HepG2 (cell line): ENCODE measurements at regions not wholly inside any gene's neighbourhood (a gene's known extent, or its start where the extent isn't known, plus 50 kb on each side); places are given as distances from the start of the nearest gene placed in this dataset.

Experiments used
- ATAC-seq: fragments of 200-7000 bp; cut with Tn5 transposase; 3 replicates; pipeline ENCODE4 v1.9.1; 2020; ENCODE audit warnings: mild to moderate bottlenecking, moderate library complexity
- BruUV-seq: library from RNA; stranded (reverse); fragments of 400-500 nt; replicated peaks from 2 replicates; lab custom pipeline; 2021; lab: Mats Ljungman, UMichigan
- CTCF ChIA-PET: fragments of 300-600 bp; formaldehyde crosslinking; extraction: SDS; loops from one replicate; lab custom pipeline; 2021; ENCODE audit warnings: low total read pairs, inconsistent platforms, low intra/inter-chr PET ratio; lab: Yijun Ruan, JAX
- POLR2A ChIA-PET: fragments of 350-600 bp; sonication (Branson Sonifier 250); formaldehyde crosslinking; loops from one replicate; lab custom pipeline; 2020; ENCODE audit warnings: antibody characterized with exemption, inconsistent platforms; lab: Yijun Ruan, JAX
- DNase-seq: peaks from one replicate; pipeline ENCODE4 v3.0.0-alpha.2; 2015; ENCODE audit warnings: low spot score
- FAIRE-seq: peaks from 3 replicates; lab custom pipeline; 2011; peaks lifted over from hg19 to GRCh38; lab: Jason Lieb, UNC
- H2AFZ ChIP-seq: one replicate; pipeline ENCODE4 v1.6.1; 2011; ENCODE audit warnings: low read length, inconsistent platforms
- H3K27ac ChIP-seq: fragments of 300-600 bp; 3 replicates; pipeline ENCODE4 v1.8.0; 2011; ENCODE audit warnings: mixed run types, mild to moderate bottlenecking, mixed read lengths, low read length, inconsistent platforms; ENCODE audit not compliant: insufficient read depth; ENCODE audit errors: extremely low read length
- H3K27me3 ChIP-seq, 2 experiments: fragments of 200-600 bp in 1 of 2; 2 replicates in 1 of 2; 3 replicates in 1 of 2; pipeline versions ENCODE4 v1.6.0 to v1.8.0; 2011; ENCODE audit warnings: low read length in 2 of 2, mild to moderate bottlenecking in 2 of 2, moderate library complexity in 2 of 2, inconsistent platforms in 1 of 2; ENCODE audit not compliant: insufficient read depth in 2 of 2, control insufficient read depth in 1 of 2
- H3K36me3 ChIP-seq, 2 experiments: fragments of 200-600 bp in 1 of 2; replicated peaks in 1 of 2; 2 replicates in 1 of 2; 3 replicates in 1 of 2; pipeline versions ENCODE4 v1.5.1 to v1.8.0; 2011; ENCODE audit warnings: low read length in 2 of 2, inconsistent platforms in 1 of 2; ENCODE audit not compliant: insufficient read depth in 2 of 2, control insufficient read depth in 1 of 2
- H3K4me1 ChIP-seq: 2 replicates; pipeline ENCODE4 v1.5.1; 2012; ENCODE audit warnings: low read length, inconsistent platforms; ENCODE audit not compliant: insufficient read depth
- H3K4me2 ChIP-seq: 2 replicates; pipeline ENCODE4 v1.6.0; 2011; ENCODE audit warnings: low read depth, low read length, inconsistent platforms
- H3K4me3 ChIP-seq, 3 experiments: fragments of 200-600 bp in 1 of 3; sonication (generic), shearing (Covaris generic) in 1 of 3; replicated peaks in 1 of 3; 2 replicates each; pipeline ENCODE4 v1.5.1; 2011 to 2016; ENCODE audit warnings: low read length in 3 of 3, inconsistent platforms in 2 of 3, low read depth in 2 of 3, mild to moderate bottlenecking in 2 of 3, control low read depth in 1 of 3, mixed read lengths in 1 of 3; ENCODE audit not compliant: insufficient read depth in 1 of 3
- H3K79me2 ChIP-seq: one replicate; pipeline ENCODE4 v1.6.1; 2011; ENCODE audit warnings: low read length, inconsistent platforms; ENCODE audit not compliant: insufficient read depth
- H3K9ac ChIP-seq: 2 replicates; pipeline ENCODE4 v1.6.0; 2011; ENCODE audit warnings: mild to moderate bottlenecking, low read depth, low read length, inconsistent platforms; ENCODE audit not compliant: insufficient read depth
- H3K9me3 ChIP-seq: 2 replicates; pipeline ENCODE4 v1.5.1; 2012; ENCODE audit warnings: mild to moderate bottlenecking, low read length
- H4K20me1 ChIP-seq: 2 replicates; pipeline ENCODE4 v1.6.0; 2011; ENCODE audit warnings: inconsistent platforms, mild to moderate bottlenecking, low read length, moderate library complexity; ENCODE audit not compliant: insufficient read depth
- AHDC1 ChIP-seq: sonication (generic); formaldehyde crosslinking; IDR thresholded peaks from 2 replicates; pipeline ENCODE4 v1.5.1; 2020; ENCODE audit warnings: mild to moderate bottlenecking, missing genetic modification reagents, borderline replicate concordance
- CEBPB ChIP-seq: IDR thresholded peaks from 2 replicates; pipeline ENCODE4 v1.6.1; 2011; ENCODE audit warnings: low read depth, low read length, improper control_type of control experiment, borderline replicate concordance
- ERF ChIP-seq: IDR thresholded peaks from 2 replicates; pipeline ENCODE4 v1.6.1; 2018; ENCODE audit warnings: missing biosample characterization, missing genetic modification reagents
- MTF2 ChIP-seq: sonication (generic); formaldehyde crosslinking; IDR thresholded peaks from 2 replicates; pipeline ENCODE4 v1.5.0; 2020; ENCODE audit warnings: missing genetic modification reagents, borderline replicate concordance
- NONO ChIP-seq, 2 experiments: fragments of 450-650 bp in 1 of 2; sonication (generic) in 1 of 2; formaldehyde crosslinking in 1 of 2; IDR thresholded peaks in 1 of 2; conservative IDR thresholded peaks in 1 of 2; 2 replicates each; pipeline versions ENCODE4 v1.6.1 to v1.8.0; 2017 to 2022; ENCODE audit warnings: mild to moderate bottlenecking in 1 of 2, missing genetic modification reagents in 1 of 2, moderate library complexity in 1 of 2
- TRIM24 ChIP-seq: sonication (generic); formaldehyde crosslinking; IDR thresholded peaks from 2 replicates; pipeline ENCODE4 v1.8.0; 2022; ENCODE audit warnings: mild to moderate bottlenecking, missing genetic modification reagents
- ZBTB7A ChIP-seq: sonication (generic); formaldehyde crosslinking; IDR thresholded peaks from 2 replicates; pipeline ENCODE4 v1.8.0; 2022; ENCODE audit warnings: mild to moderate bottlenecking, missing genetic modification reagents
- ZNF138 ChIP-seq: sonication (generic); formaldehyde crosslinking; IDR thresholded peaks from 2 replicates; pipeline ENCODE4 v1.5.0; 2020; ENCODE audit warnings: mild to moderate bottlenecking, low read depth, missing genetic modification reagents
- ZNF333 ChIP-seq: sonication (generic); formaldehyde crosslinking; IDR thresholded peaks from 2 replicates; pipeline ENCODE4 v1.4.0; 2020; ENCODE audit warnings: mild to moderate bottlenecking, missing genetic modification reagents, borderline replicate concordance
- ZNF451 ChIP-seq: sonication (generic); formaldehyde crosslinking; IDR thresholded peaks from 2 replicates; pipeline ENCODE4 v1.5.0; 2020; ENCODE audit warnings: mild to moderate bottlenecking, missing genetic modification reagents
- ZNF660 ChIP-seq: sonication (generic); formaldehyde crosslinking; IDR thresholded peaks from 2 replicates; pipeline ENCODE4 v1.5.1; 2020; ENCODE audit warnings: mild to moderate bottlenecking, low read depth, missing genetic modification reagents, borderline replicate concordance
- ZNF678 ChIP-seq: sonication (generic); formaldehyde crosslinking; IDR thresholded peaks from 2 replicates; pipeline ENCODE4 v1.4.0; 2020; ENCODE audit warnings: mild to moderate bottlenecking, missing genetic modification reagents
- ZNF713 ChIP-seq: sonication (generic); formaldehyde crosslinking; IDR thresholded peaks from 2 replicates; pipeline ENCODE4 v1.4.0; 2020; ENCODE audit warnings: mild to moderate bottlenecking, missing genetic modification reagents
- ZNF776 ChIP-seq: sonication (generic); formaldehyde crosslinking; IDR thresholded peaks from 2 replicates; pipeline ENCODE4 v1.4.0; 2020; ENCODE audit warnings: mild to moderate bottlenecking, missing genetic modification reagents
- WGBS: methylation state at CpG from one replicate; pipeline ENCODE4 v1.1.6; 2017; ENCODE audit warnings: low lambda C conversion rate; 5-methylcytosine and 5-hydroxymethylcytosine counted together
- in situ Hi-C: cut with HindIII; loops from 2 replicates; pipeline ENCODE4 v1.10.0; 2017; ENCODE audit warnings: low pct_unique_long_range_greater_than_20kb; ENCODE audit not compliant: extremely low pct_ligation_motif_present
- intact Hi-C: fragments of 100-400 bp; cut with micrococcal nuclease; formaldehyde crosslinking; loops from one replicate; pipeline ENCODE4 v1.10.0; 2022; ENCODE audit not compliant: unreplicated experiment
- TF ChIP-seq, protein P1 (sequence below): IDR thresholded peaks from 2 replicates; pipeline ENCODE4 v1.6.1; 2012; ENCODE audit warnings: inconsistent platforms

DNA sequence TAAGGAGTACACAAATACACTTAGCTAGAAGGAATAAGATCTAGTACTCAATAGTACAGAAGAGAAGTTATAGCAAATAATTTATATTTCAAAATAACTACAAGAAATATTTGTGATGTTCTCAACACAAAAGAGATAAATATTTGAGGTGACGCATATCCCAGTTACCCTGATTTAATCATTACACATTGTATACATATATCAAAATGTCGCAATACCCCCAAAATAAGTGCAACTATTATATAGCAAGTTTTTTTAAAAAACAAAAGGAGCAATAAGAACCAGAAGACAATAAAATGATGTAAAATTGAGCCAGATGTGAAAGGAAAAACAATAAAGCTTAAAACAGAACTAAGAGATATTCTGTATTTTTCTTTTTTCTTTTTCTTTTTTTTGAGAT, 59.3 kb upstream of the KIAA1217 start:
- WGBS: 35% methylated on average over 2 of the region's 2 CpGs
- no peak for TF ChIP-seq ERF
- no peak for TF ChIP-seq ZNF660 (CRISPR knock-in tag)
- peak; percentile 42; the same call in 1 of the 2 replicates for TF ChIP-seq CEBPB
- Histone ChIP-seq H3K36me3 (no peaks in the 10 kb centered on the region), H3K4me1 (no peaks in the 10 kb centered on the region), H3K27ac (no peak overlapping the region), H3K4me2 (no peak overlapping the region), H4K20me1 (no peaks in the 10 kb centered on the region), H3K9ac (no peak overlapping the region), H3K9me3 (no peaks in the 10 kb centered on the region), H3K27me3 (no peaks in the 10 kb centered on the region; a peak in 1 of 5 replicates), H3K79me2 (no peaks in the 10 kb centered on the region), H2AFZ (no peak overlapping the region), H3K4me3 (no peak overlapping the region)
- POLR2A ChIA-PET: no interaction called here
- DNase-seq (no peak), FAIRE-seq (no peak), ATAC-seq (no peak)
- BruUV-seq: no TSS peak
- CTCF ChIA-PET: no interaction called here
- intact Hi-C loops (no loop called here), in situ Hi-C loops (no loop called here)

- H3K4me1 ChIP-seq: no peaks in the 10 kb centered on the region
- no peak overlapping the region for H3K4me2 ChIP-seq
- DNase-seq: no peak
- FAIRE-seq: no peak
- H3K79me2 ChIP-seq: no peaks in the 10 kb centered on the region
- intact Hi-C loops (no loop called here), in situ Hi-C loops (no loop called here)
- no peaks in the 10 kb centered on the region for H3K36me3 ChIP-seq
- ATAC-seq: no peak
- no peak overlapping the region for H3K27ac ChIP-seq
- WGBS: 31% methylated on average over 3 of the region's 3 CpGs
- CTCF ChIA-PET: no interaction called here
- no peak overlapping the region for H2AFZ ChIP-seq
- H3K4me3 ChIP-seq: no peak overlapping the region
- no TSS peak for BruUV-seq
- no peaks in the 10 kb centered on the region for H3K9me3 ChIP-seq
- POLR2A ChIA-PET: no interaction called here
- no peaks in the 10 kb centered on the region; a peak in 1 of 5 replicates for H3K27me3 ChIP-seq
- no peak overlapping the region for H3K9ac ChIP-seq
- H4K20me1 ChIP-seq: no peaks in the 10 kb centered on the region
- TF ChIP-seq ZNF713 (CRISPR knock-in tag) (no peak), ZNF333 (CRISPR knock-in tag) (no peak), MTF2 (CRISPR knock-in tag) (no peak), ZNF776 (CRISPR knock-in tag) (no peak), ZNF678 (CRISPR knock-in tag) (no peak), TRIM24 (no peak), ZNF451 (CRISPR knock-in tag) (no peak), ZNF138 (CRISPR knock-in tag) (no peak), AHDC1 (no peak), ZBTB7A (CRISPR knock-in tag) (no peak), NONO (IDR thresholded peaks at IDR 0.05) (no peak), NONO (CRISPR knock-in tag; conservative IDR thresholded peaks at IDR 0.05) (no peak)
- TF ChIP-seq, protein P1, sequence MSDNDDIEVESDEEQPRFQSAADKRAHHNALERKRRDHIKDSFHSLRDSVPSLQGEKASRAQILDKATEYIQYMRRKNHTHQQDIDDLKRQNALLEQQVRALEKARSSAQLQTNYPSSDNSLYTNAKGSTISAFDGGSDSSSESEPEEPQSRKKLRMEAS: no peak
Measured at GRCh38 chr10:24150853-24151252, 58.1 kb upstream of the KIAA1217 start.
